ENCODE measurements at regions not wholly inside any gene's neighbourhood (a gene's known extent, or its start where the extent isn't known, plus 50 kb on each side); places are given as distances from the start of the nearest gene placed in this dataset.

GRCh38 chr9:115357821-115358220 lies 239.9 kb upstream of the TNC start:
- Histone ChIP-seq H3F3A (ENCODE audit: insufficient read depth, low read length) (no peaks in the 10 kb centered on the region), H3K36me3 (replicated peaks; ENCODE audit: insufficient read depth, low read length) (no peaks in the 10 kb centered on the region), H3K9me2 (replicated peaks; ENCODE audit: insufficient read depth, low read length) (no peaks in the 10 kb centered on the region), H4K20me1 (ENCODE audit: insufficient read depth, low read length) (no peaks in the 10 kb centered on the region), H3K79me2 (ENCODE audit: low read length) (no peaks in the 10 kb centered on the region), H3K4me1 (ENCODE audit: low read length) (0 out of 2 replicates have a peak, but pooled peaks cover 6% of the 10 kb centered on the region), H3K27ac (ENCODE audit: low read length) (no peak overlapping the region), H3K27me3 (replicated peaks; ENCODE audit: insufficient read depth, low read length) (no peaks in the 10 kb centered on the region), H3K9ac (ENCODE audit: low read length) (no peak overlapping the region), H3K9me3 (replicated peaks; ENCODE audit: insufficient read depth, low read length) (no peaks in the 10 kb centered on the region), H2AFZ (ENCODE audit: low read length) (no peak overlapping the region), H3K4me3 (ENCODE audit: low read length) (no peak overlapping the region), H3K4me2 (ENCODE audit: low read depth, low read length) (no peak overlapping the region; the same call in 1 of the 2 replicates)
- no peak for TF ChIP-seq CTCF (IDR thresholded peaks at IDR 0.05; ENCODE audit: low read length)
- DNase-seq = no peak

- no peaks in the 10 kb centered on the region for H4K20me1 ChIP-seq (ENCODE audit: insufficient read depth, low read length)
- H3K9ac ChIP-seq (ENCODE audit: low read length) = no peak overlapping the region
- DNase-seq = no peak
- no peaks in the 10 kb centered on the region for H3K27me3 ChIP-seq (replicated peaks; ENCODE audit: insufficient read depth, low read length)
- no peaks in the 10 kb centered on the region for H3K36me3 ChIP-seq (replicated peaks; ENCODE audit: insufficient read depth, low read length)
- H3K9me3 ChIP-seq (replicated peaks; ENCODE audit: insufficient read depth, low read length) = no peaks in the 10 kb centered on the region
- TF ChIP-seq CTCF (IDR thresholded peaks at IDR 0.05; ENCODE audit: low read length) (no peak), EZH2 (optimal IDR thresholded peaks at IDR 0.05; ENCODE audit: low read depth, low read length) (no peak), EZH2phosphoT487 (IDR thresholded peaks at IDR 0.05; ENCODE audit: low read length) (no peak)
- H3K4me1 ChIP-seq (ENCODE audit: low read length) = no peaks in the 10 kb centered on the region
- no peaks in the 10 kb centered on the region for H3K79me2 ChIP-seq (ENCODE audit: low read length)
- no peak overlapping the region for H3K4me3 ChIP-seq (ENCODE audit: low read length)
- no peak overlapping the region for H3K27ac ChIP-seq (ENCODE audit: low read length)
- no peaks in the 10 kb centered on the region for H3F3A ChIP-seq (ENCODE audit: insufficient read depth, low read length)
- no peaks in the 10 kb centered on the region for H3K9me2 ChIP-seq (replicated peaks; ENCODE audit: insufficient read depth, low read length)
- H3K4me2 ChIP-seq (ENCODE audit: low read depth, low read length) = no peak overlapping the region
- H2AFZ ChIP-seq (ENCODE audit: low read length) = no peak overlapping the region
Observed at GRCh38 chr9:115359017-115359780, 241.2 kb upstream of the TNC start.

- no peaks in the 10 kb centered on the region for H3K36me3 ChIP-seq (replicated peaks; ENCODE audit: insufficient read depth, low read length)
Observed at GRCh38 chr9:115360122-115360521, 242.2 kb upstream of the TNC start.

More at GRCh38 chr9:115360122-115360521, 242.2 kb upstream of the TNC start:
- Histone ChIP-seq H3K27me3 (replicated peaks; ENCODE audit: insufficient read depth, low read length) (no peaks in the 10 kb centered on the region), H3K4me1 (ENCODE audit: low read length) (no peaks in the 10 kb centered on the region), H3K9me2 (replicated peaks; ENCODE audit: insufficient read depth, low read length) (no peaks in the 10 kb centered on the region), H3K79me2 (ENCODE audit: low read length) (no peaks in the 10 kb centered on the region), H3K27ac (ENCODE audit: low read length) (no peak overlapping the region), H3K9ac (ENCODE audit: low read length) (no peak overlapping the region), H3F3A (ENCODE audit: insufficient read depth, low read length) (no peaks in the 10 kb centered on the region), H4K20me1 (ENCODE audit: insufficient read depth, low read length) (no peaks in the 10 kb centered on the region), H3K4me2 (ENCODE audit: low read depth, low read length) (no peak overlapping the region), H3K4me3 (ENCODE audit: low read length) (no peak overlapping the region), H2AFZ (ENCODE audit: low read length) (no peak overlapping the region), H3K9me3 (replicated peaks; ENCODE audit: insufficient read depth, low read length) (no peaks in the 10 kb centered on the region)
- no peak for DNase-seq
- TF ChIP-seq EZH2 (optimal IDR thresholded peaks at IDR 0.05; ENCODE audit: low read depth, low read length) (no peak), CTCF (IDR thresholded peaks at IDR 0.05; ENCODE audit: low read length) (no peak), EZH2phosphoT487 (IDR thresholded peaks at IDR 0.05; ENCODE audit: low read length) (no peak)
